ENCODE measurements at regions not wholly inside any gene's neighbourhood (a gene's known extent, or its start where the extent isn't known, plus 50 kb on each side); places are given as distances from the start of the nearest gene placed in this dataset.

DNA sequence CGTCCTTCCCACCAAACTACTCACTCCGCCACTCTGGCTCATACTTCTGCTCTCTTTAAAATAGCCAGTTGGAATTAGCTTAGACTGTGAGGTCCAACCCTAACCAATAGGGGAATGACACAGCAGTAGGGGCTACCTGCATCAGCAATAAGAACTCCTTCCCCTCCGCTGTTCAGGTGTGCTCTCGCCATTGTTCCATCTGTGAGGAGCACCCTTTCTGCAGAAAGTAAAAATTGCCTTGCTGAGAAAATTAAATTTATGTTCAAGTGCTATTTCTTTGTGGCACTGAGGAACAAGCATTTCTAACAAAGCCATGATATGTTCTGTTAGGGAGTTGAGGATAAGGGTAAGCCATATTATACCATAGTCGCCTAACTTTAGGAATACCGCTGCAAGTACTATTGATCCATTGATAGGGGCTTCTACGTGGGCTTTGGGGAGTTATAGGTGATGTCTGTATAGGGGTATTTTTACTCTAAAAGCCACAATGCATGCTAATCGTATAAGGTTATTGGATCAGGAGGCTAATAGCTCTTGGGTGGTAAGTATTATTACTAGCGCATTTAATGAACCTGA is 1269.5 kb downstream of the TYW1 start:
- DNase-seq: no peak

DNA sequence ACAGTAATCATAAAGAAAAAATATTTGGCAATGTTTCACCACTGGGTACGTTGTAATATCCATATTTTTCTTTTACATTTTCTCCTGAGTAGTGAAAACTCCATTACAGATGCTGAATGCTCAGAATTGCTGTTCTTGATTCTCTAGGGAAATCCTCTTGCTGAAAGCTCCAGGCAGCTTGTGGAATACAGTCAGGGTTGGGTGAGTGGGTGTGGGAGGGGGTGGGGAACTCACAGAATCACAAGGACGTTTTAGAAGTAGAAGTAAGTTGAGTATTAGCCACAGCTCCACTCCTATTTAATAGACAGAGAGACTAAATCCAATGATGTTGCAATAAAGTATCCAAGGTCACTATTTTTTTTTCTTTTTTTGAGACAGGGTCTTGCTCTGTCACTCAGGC is 1270.9 kb downstream of the TYW1 start:
- DNase-seq: no peak

DNA sequence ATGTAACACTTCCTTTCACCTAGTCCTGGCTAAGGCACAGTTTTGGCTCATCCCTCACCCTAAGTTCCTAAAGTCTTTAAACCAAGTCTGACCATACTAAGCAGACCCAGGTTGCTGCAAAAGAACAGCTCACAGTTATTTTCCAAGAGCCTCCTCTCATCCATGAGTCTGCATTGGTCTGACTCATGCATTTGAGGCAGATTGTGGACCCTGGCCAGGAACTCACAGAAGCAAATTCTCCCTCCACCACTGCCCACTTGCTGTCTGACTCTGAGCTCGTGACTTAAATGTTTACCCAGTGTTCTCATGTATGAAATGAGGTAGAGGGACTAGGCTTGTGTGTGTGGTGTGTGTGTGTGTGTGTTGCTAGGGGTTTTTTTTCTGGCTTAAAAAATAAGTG is 1272.8 kb downstream of the TYW1 start:
- no peak for DNase-seq

DNA sequence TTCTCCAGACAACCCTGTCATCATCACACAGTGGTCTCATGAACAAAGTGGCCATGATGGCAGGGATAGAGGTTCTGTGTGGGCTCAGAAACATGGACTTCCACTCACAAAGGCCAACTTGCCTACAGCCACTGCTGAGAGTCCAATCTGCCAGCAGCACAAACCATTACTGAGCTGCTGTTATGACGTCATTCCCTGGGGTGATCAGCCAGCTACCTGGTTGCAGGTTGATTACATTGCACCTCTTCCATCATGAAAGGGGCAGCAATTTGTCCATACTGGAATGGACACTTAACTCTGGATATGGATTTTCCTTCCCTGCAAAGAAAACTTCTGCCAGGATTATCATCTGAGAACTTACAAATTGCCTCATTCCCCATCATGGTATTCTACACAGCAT is 1275.9 kb downstream of the TYW1 start:
- DNase-seq: no peak

DNA sequence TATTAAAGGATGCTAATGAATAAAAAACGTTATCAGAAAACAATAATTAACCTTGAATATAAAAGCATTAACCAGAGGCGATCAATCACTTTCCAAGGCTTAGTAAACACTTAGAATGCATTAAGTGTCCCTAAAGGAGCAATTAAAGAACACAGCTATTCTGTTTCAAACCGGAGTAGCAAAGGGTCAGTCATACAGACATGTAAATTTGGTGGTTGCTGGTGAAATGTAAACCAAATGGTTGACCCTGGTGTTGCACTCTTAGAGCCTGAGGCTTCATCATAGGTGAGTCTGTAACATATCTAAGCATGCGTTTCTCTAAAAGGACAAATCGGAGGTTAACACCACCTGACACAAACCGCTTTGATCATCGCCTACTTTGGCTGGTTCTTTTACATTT is 1280.1 kb downstream of the TYW1 start:
- DNase-seq: peak in 1 of 2 experiments; percentile 7

DNA sequence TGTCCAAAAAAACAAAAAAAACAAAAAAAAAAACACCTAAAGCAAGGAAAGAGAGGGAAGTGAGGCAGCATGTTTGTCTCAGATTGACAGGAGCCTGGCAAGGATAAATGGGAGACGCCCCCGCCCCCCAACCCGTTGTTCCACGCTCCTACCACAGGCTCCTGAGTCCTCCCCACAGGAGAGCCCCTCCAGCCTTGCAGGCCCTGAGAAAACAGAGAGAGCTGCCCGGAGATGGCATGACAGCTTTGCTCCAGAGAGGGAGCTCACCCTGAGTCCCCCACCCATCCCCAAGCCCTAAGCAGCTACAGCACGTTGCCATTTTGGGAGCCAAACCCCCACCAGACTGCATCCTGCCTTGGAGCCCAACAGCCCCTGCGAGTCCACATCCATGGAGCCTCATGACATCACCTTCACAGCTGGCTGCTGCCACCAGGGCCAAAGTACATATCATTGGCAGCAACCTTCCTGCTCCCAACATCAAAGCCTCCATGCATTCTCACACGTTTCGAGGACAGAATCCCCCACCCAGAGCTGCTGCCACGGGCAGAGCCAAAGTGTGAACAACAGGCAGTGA is 1283.3 kb downstream of the TYW1 start:
- no peak for DNase-seq

DNA sequence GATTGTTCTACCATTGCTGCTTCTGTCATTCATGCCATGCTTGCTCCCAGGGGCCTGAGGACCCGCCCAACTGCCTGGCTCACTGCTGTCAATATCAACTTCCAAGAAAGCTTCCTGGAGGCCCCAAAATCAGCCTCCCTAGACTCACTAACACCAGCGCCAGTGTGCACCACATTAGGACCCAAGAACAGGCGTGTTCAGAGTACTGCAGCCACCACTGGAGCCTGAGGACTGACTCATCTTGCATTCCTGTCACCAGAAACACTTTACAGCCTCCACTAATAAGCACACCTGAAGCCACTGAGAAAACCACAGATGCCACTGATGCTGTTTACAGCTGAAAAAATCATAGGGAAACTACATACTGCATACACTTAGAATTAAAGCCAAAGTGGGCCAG is 1284.3 kb downstream of the TYW1 start:
- no peak for DNase-seq

DNA sequence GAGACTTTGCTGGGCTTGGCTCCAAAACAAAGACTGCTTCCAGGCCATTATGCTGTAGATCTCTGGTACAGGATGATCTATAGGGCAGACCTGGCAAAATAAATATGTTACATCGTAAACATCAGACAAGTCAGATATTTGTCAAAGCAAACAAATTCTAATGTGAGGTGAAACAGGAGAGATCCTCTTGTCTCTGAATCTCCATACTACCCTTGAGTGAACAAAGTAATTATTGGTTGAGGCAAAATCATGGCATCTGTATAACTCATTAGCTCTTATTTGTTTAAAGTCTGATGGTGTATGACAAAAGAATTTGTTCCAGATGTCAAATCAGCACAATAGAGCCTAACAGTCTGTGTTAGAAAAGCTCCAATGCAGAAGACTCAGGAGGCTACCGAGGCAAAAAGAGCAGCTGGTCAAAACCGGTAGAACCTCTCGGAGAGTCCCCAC is 1291.5 kb downstream of the TYW1 start:
- peak; percentile 35 to 52 for DNase-seq

DNA sequence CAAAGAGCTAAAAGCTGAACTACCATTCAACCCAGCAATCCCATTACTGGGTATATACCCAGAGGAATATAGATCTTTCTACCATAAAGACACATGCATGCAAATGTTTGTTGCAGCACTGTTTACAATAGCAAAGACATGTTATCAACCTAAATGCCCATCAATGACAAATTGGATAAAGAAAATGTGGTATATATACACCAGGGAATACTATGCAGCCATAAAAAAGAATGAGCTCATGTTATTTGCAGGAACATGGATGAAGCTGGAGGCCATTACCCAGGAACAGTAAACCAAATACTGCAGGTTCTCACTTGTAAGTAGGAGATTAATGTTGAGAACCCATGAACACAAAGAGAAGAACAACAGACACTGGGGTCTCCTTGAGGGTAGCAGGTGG is 1295.1 kb downstream of the TYW1 start:
- DNase-seq: no peak

DNA sequence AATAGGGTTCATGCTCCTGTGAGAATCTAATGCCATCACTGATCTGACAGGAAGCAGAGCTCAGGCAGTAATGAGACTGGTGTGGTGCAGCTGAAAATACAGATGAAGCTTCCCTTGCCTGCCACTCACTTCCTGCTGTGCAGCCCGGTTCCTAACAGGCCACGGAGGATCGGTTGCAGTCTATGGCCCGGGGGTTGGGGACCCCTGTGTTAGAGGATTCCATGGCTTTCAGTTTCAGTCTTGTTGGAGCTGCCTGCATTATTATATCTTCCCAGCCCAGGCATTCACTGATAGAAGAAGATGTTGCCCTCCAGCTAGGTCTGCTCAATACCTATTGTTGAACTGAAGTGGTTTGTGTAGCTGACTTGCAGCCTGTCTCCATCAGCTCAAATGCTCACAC is 1298.8 kb downstream of the TYW1 start:
- DNase-seq: no peak

DNA sequence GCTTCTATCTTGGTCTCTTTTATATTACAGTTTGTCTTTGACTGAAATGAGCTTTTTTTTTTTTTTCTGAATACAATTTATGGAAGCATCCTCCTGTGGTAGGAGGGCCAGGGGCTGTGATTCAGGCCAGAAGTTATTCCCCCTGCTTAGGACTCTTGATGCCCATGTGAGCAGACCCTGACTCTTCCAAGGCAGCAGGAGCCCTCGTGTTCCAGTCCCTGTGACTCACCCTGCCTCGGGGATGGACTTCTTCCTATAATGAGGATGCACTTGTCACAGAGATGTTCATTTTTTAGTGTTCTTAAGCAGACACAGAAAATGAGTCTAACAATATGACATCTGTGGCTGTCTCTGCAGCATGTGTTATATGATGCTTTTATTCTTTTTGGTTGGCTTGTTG is 1293.7 kb upstream of the AUTS2 start:
- DNase-seq: no peak

DNA sequence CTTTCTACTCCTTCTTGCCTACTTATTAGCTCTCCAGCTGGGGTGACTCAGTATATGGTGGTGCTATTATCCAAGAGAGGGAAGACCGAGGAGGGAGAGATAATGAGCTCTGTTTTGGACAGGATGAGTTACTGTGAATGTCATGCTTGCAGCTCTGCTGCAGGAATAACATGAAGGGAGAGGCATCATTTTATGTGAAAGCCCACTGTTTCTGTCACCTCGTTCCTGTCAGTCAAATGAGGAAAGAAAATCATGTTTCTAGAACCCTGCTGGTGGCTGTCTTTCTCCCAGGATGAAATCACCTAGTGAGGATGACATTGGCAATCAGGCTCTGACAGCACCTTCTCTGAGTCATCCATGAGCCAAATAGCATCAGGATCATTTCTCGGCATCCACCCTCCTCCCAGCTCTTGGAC is 1291.6 kb upstream of the AUTS2 start:
- DNase-seq: no peak

DNA sequence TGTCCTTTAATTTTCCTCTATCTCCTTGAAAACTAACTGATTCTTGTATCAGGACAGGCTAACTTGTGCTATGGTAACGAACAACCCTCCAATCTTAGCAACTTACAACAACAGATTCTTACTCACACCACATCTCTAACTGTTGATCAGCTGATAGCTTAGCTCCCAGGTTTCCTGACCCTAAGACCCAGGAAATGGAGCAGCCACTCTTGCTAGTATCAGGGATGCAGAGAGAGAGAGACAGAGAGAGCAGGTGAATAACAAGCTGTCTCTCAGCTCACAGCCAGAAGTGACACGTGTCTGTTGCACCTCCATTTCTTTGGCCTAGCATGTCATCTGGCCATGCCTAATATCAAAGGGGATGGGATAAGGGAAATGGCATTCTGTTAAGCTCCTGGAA is 1289.0 kb upstream of the AUTS2 start:
- DNase-seq: no peak

DNA sequence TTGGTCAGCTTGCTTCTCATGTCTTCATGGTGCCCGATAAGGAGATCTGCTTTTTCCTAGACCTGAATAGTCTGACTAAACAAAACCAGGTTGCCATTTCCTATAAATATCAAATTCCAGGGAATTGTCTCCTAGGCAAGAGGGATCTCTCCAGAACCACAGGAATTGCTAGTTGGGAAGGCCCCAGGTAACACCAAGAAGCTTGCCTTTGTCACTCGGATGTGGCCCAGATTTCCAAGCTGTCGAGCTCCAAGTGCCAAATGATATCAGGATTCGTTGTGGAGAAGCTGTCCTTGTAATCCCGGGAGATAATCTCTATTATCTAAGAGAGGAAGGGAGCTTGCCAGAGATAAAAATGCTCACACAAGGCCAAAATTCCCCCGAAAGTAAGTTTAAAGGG is 1288.5 kb upstream of the AUTS2 start:
- DNase-seq: no peak

DNA sequence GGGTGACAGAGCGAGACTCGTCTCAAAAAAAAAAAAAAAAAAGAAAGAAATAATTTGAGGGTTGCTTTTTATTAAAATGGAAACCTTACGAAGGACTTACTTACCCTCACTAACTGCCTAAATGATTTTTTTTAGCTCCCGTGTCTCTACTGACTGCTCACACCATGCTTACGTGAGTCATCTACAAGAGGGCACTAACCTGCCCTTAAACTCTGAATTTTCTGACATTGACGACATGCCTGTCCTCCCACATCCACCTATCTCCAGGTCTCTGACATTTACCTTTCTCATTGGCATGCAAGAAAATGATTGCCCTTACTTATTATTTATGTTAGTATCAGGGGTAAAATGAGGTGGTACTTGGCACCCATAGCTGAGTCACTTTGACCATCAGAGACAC is 1286.3 kb upstream of the AUTS2 start:
- DNase-seq: no peak

DNA sequence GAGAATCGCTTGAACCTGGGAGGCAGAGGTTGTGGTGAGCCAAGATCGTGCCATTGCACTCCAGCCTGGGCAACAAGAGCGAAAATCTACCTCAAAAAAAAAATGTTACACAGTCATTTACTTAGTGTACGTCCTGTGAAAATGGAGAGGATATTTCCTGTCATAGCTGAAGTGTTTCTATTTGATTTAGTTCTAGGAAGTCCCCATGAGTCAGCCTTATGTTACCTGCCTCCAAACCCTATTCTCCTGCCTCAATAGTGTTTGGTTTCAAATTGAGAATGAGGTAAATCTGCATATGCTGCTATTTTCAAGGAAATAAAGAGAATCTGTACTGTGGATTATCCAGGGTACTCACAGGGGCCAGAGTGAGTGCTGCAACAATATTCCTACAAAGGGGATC is 1284.5 kb upstream of the AUTS2 start:
- DNase-seq: no peak

DNA sequence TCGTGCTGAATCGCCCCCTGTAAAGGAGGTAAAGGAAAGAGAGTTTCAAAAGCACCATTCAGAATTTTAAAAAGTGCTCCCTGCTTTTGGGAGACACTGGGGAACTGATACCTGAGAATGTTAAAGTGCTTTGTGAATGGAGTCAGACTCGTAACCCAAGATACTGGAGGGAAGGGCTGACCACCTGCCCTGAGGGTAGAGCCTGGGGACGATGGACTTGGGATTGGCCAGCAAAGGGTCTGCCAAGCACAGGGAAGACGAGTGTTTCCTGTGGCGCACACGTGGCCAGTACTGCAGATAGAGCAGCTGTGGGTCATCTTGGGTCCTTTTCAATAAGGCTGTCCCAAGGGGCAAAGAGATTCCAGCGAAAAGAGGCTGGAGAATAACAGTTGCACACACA is 1284.1 kb upstream of the AUTS2 start:
- DNase-seq: no peak

DNA sequence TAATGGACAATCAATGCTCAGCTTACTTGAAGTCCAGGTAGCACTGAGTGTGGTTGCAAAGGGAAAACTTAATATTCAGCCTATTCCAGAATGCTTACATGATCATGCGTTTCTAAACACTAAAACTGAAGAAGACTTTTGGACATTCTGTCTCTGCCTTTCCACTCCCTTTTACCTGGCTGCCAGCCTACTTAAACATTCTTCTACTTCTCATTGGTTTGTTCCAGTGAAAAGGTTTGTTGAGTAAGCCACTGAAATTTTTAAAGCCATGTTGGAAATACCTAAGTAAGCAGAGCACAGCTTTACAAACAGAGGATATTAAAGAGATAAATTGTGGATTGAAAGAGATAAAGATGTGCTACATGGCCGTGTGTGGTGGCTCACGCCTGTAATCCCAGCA is 1280.8 kb upstream of the AUTS2 start:
- DNase-seq: no peak

DNA sequence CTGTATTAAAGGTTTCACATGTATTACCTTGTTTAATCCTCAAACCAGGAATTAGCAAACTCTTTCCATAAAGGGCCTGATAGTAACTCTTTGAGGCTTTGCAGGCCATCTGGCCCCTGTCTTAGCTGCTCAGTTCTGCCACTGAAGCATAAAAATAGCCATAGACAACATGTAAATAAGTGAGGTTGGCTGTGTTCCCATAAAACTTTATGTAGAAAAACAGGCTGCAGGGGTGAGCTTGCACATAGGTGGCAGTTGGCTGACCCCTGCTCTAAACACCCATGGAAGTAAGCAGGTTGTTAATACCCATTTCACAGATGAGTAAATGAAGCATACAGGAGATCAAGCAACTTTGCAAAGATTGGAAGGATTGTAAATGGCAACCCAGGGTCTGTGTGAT is 1279.2 kb upstream of the AUTS2 start:
- DNase-seq: peak in 1 of 2 experiments; percentile 10

DNA sequence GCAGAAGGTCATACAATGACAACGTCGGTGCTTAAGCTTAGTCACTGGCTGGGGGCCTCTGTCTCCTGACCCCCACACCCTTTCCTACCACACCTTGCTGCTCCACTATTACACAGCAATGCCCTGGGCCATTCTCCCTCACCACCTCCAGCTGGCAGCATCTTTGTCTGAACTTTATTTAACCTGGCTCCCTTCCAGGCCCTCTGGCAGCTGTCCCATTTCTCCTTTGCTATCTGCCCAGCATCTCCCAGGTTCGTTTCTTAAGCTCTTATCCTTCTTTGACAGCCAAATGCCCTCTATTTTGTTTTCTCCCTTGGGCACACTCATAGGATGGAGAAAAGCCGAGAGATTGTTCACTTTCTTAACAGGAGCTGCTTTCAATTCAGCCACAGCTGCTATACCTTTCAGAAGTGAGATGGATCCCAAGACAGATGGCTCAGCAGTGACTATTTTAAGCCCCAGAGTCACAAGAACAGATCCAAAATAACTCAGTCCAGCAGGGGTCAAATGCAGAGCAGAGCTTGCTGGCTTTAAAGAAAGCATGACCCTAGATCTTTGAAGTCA is 1277.1 kb upstream of the AUTS2 start:
- peak in 1 of 2 experiments; percentile 23 for DNase-seq

DNA sequence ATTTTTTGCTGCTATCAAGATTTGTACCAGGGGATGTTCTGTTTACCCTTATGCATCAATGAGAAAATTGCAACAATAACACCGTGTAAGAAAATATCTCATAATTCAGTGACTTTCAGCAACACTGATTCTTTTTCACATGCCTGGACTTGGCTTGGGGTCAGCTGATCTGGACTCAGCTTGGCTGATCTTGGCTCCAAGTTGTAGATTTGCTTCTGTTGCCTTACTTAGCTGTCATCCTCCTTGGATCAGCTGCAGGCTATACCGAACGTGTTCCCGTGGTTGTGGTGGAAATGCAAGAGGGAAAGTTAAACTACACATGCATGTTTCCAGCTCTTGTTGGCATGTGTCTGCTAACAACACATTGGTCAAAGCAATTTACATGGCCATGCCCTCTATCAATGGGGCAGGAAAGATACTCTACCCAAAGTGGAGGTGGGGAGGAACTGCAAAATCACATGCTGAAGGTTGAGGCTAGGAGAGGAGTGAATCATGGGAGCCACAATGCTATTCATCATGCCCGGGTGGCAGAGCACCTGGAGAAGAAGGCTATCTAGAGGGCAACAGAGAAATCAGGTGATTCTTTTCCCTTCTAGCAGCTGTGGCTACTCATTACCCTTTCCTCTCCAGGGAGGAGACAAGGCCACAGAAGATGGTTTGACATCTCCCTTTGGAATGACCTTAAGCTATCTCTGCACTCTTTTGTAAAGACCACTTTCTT is 1276.3 kb upstream of the AUTS2 start:
- DNase-seq: no peak

DNA sequence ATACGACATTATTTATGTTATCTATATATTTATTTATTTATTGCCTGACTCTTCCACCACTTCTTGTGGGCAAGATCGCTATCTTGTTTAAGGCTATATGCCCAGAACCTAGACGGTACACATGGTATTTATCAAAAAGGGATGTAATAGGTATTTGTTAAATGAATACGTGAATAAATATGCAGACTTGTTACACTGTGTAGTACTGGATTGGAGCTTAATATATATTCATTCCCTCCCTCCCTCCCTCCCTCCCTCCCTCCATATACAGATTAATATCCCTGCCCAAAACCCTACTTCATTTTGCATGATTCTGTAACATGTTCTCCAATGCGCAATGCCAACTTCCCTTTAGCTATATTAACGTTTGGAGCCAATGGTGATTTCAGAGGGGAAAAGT is 1273.7 kb upstream of the AUTS2 start:
- DNase-seq: no peak

DNA sequence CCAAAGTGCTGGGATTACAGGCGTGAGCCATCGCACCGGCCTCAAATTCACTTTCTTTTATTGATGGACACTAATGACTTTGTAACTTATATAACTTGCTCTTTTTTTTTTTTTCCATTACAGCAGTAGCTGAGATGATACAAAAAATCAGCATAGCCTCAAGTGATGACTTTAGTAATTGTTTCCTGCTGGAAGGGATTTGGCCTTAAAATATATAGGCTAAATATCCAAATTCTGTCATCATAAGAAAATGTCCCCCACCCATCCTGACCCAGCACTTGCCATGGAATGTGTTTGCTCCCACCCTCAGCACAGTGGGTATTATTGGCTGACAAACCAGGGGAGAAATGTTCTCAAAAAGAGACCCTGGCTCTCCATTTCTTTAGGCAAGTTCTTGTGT is 1264.1 kb upstream of the AUTS2 start:
- no peak for DNase-seq

DNA sequence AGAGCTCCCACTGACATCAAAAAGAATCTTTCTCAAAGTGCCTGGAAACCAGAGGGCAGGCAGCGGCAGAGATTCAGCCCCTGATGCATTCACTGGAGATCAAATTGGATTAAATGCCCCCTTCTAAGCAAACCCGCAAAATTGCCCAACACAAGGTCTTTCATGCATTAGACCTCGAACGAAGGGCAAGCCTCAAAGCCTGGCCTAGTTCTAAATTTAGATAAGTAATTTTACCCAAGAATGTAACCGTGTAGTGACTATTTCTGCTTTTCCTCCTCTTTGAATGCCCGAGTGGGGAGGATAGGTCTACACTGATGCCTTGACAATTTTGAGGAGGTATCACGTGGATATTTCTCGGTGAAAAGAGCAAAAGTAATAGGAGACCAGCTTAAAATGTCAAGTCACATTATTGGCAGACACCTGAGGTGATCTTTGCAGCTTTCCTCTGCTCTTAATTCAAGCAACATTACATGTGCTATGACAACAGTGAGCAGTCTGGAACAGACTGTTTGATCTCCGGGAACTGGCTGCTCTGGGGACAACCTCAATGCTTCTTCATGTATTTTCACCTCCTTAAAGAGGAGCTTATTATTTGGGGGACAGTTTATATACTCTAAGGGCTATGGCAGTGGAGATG is 1263.5 kb upstream of the AUTS2 start:
- DNase-seq: no peak
